Thoracic aorta (tissue), 2 donors: ENCODE measurements at regions not wholly inside any gene's neighbourhood (a gene's known extent, or its start where the extent isn't known, plus 50 kb on each side); places are given as distances from the start of the nearest gene placed in this dataset.

Source experiments
- ATAC-seq: fragments of 150-250 bp; one replicate; pipeline ENCODE4 v1.8.0; 2017; ENCODE audit warnings: low read depth; ENCODE audit not compliant: insufficient number of reproducible peaks, low FRiP score
- DNase-seq: peaks from one replicate; pipeline ENCODE4 v3.0.0-alpha.2; 2020; ENCODE audit warnings: low spot score
- H3K27ac ChIP-seq, 2 donors: fragments of 200-600 bp; sonication (generic); 1 replicate in 1 of 2; 2 replicates in 1 of 2; pipeline ENCODE4 v1.5.1; 2016; ENCODE audit warnings: mild to moderate bottlenecking in 2 of 2, moderate library complexity in 2 of 2
- H3K27me3 ChIP-seq: fragments of 200-600 bp; sonication (generic); replicated peaks from 2 replicates; pipeline ENCODE4 v1.6.0; 2016; ENCODE audit warnings: mild to moderate bottlenecking; ENCODE audit not compliant: insufficient read depth
- H3K36me3 ChIP-seq: fragments of 200-600 bp; sonication (generic); one replicate; pipeline ENCODE4 v1.5.1; 2016
- H3K4me1 ChIP-seq, 2 donors: fragments of 200-600 bp; sonication (generic); 1 replicate in 1 of 2; 2 replicates in 1 of 2; pipeline versions ENCODE4 v1.5.1 to v1.6.0; 2016; ENCODE audit warnings: low read depth in 2 of 2, mild to moderate bottlenecking in 1 of 2; ENCODE audit not compliant: control insufficient read depth in 1 of 2
- H3K4me3 ChIP-seq: fragments of 200-600 bp; sonication (generic); 2 replicates; pipeline ENCODE4 v1.5.1; 2016; ENCODE audit warnings: mild to moderate bottlenecking
- H3K9me3 ChIP-seq: fragments of 200-600 bp; sonication (generic); 2 replicates; pipeline ENCODE4 v1.5.1; 2016
- CTCF ChIP-seq: fragments of 200-600 bp; sonication (generic); IDR thresholded peaks from one replicate; pipeline ENCODE4 v1.5.1; 2019; ENCODE audit warnings: antibody characterized with exemption

- TF ChIP-seq CTCF: no peak
- ATAC-seq (peak; percentile 34), DNase-seq (no peak)
- peak overlapping the region; percentile 82 to 86 for H3K27ac ChIP-seq
- no peaks in the 10 kb centered on the region for H3K9me3 ChIP-seq
- H3K4me3 ChIP-seq: no peak overlapping the region
- H3K4me1 ChIP-seq: peaks cover 45 to 76% of the 10 kb centered on the region in 2 donors
- H3K27me3 ChIP-seq: no peaks in the 10 kb centered on the region
- no peaks in the 10 kb centered on the region for H3K36me3 ChIP-seq
Measured at GRCh38 chr10:94093286-94093905, 99.7 kb downstream of the PLCE1 start.

- H3K27me3 ChIP-seq: no peaks in the 10 kb centered on the region
- H3K9me3 ChIP-seq: no peaks in the 10 kb centered on the region
- TF ChIP-seq CTCF: peak; percentile 18
- peaks cover 51 to 74% of the 10 kb centered on the region in 2 donors for H3K4me1 ChIP-seq
- ATAC-seq (no peak), DNase-seq (no peak)
- peak overlapping the region; percentile 57 for H3K4me3 ChIP-seq
- no peaks in the 10 kb centered on the region for H3K36me3 ChIP-seq
- peak overlapping the region; percentile 75 to 83 for H3K27ac ChIP-seq
Measured at GRCh38 chr10:94094540-94094939, 100.8 kb downstream of the PLCE1 start.

- ATAC-seq: peak; percentile 35
- Histone ChIP-seq H3K36me3 (no peaks in the 10 kb centered on the region), H3K9me3 (no peaks in the 10 kb centered on the region), H3K27me3 (no peaks in the 10 kb centered on the region), H3K4me1 (peaks cover 46 to 86% of the 10 kb centered on the region in 2 donors), H3K4me3 (no peak overlapping the region), H3K27ac (peak overlapping the region; percentile 51 to 67)
- no peak for TF ChIP-seq CTCF
- DNase-seq: no peak
Measured at GRCh38 chr10:94097656-94098055, 103.9 kb downstream of the PLCE1 start.

DNA sequence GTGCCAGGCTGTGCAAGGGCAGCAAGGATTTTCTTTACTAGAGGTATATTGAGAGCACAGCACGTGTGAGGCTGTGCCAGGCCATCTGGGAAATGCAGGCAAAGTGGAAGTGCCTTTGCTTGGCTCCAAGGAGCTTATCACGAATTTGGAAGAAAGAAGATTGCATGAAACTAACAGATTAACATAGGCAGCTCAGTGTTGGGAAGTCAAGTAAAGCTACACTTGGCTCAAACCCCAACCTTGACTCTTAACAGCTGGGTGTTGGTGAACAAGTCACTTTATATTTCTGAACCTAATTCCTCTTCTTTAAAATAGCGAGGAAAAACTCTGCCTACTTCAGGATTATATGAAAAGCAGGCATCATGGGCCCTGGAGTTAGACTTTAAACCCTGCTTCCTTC is 105.2 kb downstream of the PLCE1 start:
- H3K36me3 ChIP-seq: no peaks in the 10 kb centered on the region
- H3K27me3 ChIP-seq: no peaks in the 10 kb centered on the region
- no peak for TF ChIP-seq CTCF
- H3K4me1 ChIP-seq: peaks cover 40 to 88% of the 10 kb centered on the region in 2 donors
- H3K4me3 ChIP-seq: no peak overlapping the region
- peak overlapping the region; percentile 32 to 58 for H3K27ac ChIP-seq
- H3K9me3 ChIP-seq: no peaks in the 10 kb centered on the region
- DNase-seq (no peak), ATAC-seq (no peak)

DNA sequence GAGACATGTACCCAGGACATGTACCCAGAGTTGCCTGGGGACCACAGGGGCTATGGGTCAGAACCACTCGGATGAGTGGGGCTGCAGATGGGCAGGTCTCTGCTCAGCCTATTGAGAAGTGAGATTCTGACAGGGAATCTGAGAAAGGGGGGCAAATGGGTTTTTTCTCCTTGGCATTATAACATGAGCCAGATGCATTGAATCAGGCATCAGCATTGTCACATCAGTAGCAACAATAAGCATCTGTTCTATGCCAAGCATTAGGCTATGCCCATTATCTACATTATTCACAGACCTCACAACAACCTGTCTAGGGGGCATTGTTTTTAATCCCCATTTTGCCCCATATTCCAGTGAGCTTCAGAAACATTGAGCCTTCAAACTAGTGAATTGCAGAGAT is 108.2 kb downstream of the PLCE1 start:
- H3K36me3 ChIP-seq: no peaks in the 10 kb centered on the region
- no peaks in the 10 kb centered on the region for H3K27me3 ChIP-seq
- DNase-seq: no peak
- no peak overlapping the region for H3K4me3 ChIP-seq
- no peak for ATAC-seq
- no peaks in the 10 kb centered on the region for H3K9me3 ChIP-seq
- peak overlapping the region in 1 of 2 donors; percentile 24 for H3K27ac ChIP-seq
- TF ChIP-seq CTCF: no peak
- peaks cover 23 to 69% of the 10 kb centered on the region in 2 donors for H3K4me1 ChIP-seq
